ENCODE measurements at regions not wholly inside any gene's neighbourhood (a gene's known extent, or its start where the extent isn't known, plus 50 kb on each side); places are given as distances from the start of the nearest gene placed in this dataset.

DNA sequence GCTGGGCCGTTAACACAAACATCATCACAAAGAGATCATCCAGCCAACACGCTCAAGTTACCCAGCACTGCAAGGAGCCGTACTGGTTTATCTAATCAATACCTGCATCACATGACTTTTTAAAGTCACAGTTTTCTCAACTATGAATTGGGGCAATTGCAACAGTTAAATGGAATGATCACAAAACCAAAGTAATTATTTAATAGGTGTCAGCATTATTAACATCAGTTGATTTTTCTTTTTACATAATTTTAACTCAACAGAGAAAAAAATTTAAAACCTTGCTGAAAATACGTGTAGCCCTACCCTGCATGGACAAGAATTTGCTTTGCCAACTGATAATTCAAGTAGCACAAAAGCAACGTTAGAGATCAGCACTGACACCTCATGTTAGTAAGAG, 95.7 kb upstream of the SOX9 start:
- ATAC-seq, result no peak
- no peaks in the 10 kb centered on the region for H3K36me3 ChIP-seq
- intact Hi-C loops (cut with DNase I), result no loop called here
- no peaks in the 10 kb centered on the region for H3K9me3 ChIP-seq
- no peak for TF ChIP-seq CTCF (IDR thresholded peaks at IDR 0.05)
- 37 to 48% methylated on average over 5 of the region's 5 CpGs for WGBS, 2 donors
- no peak for DNase-seq
- H3K4me1 ChIP-seq, result peaks cover 0 to 5% (median 0%) of the 10 kb centered on the region in 9 donors
- H3K4me3 ChIP-seq, result no peak overlapping the region
- no peak overlapping the region for H3K27ac ChIP-seq
- H3K27me3 ChIP-seq, result peaks cover 0 to 45% (median 12%) of the 10 kb centered on the region in 7 donors

DNA sequence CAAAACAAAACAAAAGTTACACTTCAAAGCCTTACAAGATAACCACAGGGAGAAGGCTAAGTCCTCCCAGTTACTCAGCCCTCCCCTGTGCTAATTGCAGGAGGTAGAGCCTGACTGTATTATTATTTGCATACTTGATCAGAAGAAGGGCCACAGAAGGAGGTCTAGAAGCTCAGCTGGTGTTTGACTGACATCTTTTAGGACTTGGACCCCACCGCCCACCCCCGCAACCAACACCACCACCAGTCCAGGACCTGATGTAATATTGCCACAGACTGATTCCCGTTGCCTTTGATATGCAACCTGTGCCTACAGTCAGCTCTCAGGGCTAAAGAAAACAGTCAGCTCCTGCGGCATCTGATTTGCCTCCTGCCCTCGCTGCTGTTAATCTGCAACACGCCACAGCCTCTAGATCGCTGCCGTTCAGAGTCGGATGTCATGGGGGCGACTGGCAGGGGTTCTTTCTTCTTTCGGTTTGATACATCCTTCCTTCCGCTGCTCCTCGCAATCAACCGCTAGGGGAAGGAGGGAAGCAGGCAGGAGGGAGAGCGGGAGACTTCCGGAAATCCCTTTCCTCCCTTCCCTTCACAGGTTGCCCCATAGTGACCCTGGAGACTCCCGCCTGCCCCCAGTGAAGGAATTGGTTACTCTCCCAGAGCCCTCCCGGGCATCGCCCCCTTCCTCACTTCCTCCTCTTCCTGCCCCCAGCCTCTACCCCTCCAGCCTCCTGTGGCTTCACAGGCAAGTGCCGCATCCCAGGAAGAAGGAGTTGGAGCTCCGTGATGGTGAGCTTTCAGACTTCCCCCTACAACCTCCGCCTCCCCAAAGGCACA, 90.5 kb upstream of the SOX9 start:
- 2 to 3% methylated on average over 22 of the region's 22 CpGs for WGBS, 2 donors
- Histone ChIP-seq H3K36me3 (no peaks in the 10 kb centered on the region), H3K27ac (peak overlapping the region in 1 of 10 donors; percentile 20), H3K4me3 (peak overlapping the region in 9 of 10 donors; percentile 20 to 58 (median 52)), H3K27me3 (peaks cover 0 to 17% (median 0%) of the 10 kb centered on the region in 7 donors), H3K9me3 (no peaks in the 10 kb centered on the region), H3K4me1 (peaks cover 0 to 12% (median 0%) of the 10 kb centered on the region in 9 donors)
- TF ChIP-seq CTCF (IDR thresholded peaks at IDR 0.05), result peak in 7 of 9 donors; percentile 11 to 48 (median 38)
- ATAC-seq, result peak in 7 of 8 donors; percentile 41 to 93 (median 69)
- peak; percentile 14 to 15 for DNase-seq
- intact Hi-C loops (cut with DNase I), result no loop called here

DNA sequence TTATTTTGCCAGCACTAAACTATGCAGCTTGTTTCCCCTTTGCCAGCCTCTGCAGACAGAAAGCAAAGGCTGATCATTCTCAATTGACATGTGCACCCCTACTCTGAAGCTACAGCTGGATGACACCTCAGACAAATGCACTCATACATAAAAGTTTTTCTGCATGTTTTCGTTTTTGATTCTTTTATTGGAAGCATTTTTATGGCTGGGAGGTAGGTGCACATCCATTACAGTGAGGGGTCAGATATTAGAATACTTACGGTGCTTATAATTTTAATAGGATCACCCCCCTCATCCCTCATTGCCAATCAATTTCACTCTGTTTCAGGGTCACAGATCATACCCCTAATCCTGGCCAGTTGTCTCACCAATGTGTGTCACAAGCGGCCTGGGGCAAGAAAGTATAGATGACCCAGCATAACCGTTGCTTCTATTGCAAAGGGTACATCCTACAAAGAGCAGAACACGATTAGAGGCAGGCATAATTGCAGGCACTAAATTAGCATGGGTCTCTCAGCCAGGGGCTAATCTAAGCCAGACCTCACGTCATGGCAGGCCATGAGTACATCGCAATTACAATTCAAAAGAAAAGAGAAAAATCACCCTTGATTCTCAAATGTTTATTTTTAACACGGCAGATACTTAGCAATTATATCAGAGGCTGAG, 89.5 kb upstream of the SOX9 start:
- DNase-seq, result no peak
- no peak for TF ChIP-seq CTCF (IDR thresholded peaks at IDR 0.05)
- H3K27me3 ChIP-seq, result peaks cover 0 to 19% (median 0%) of the 10 kb centered on the region in 7 donors
- intact Hi-C loops (cut with DNase I), result no loop called here
- no peak overlapping the region for H3K27ac ChIP-seq
- 78 to 80% methylated on average over 8 of the region's 8 CpGs for WGBS, 2 donors
- H3K4me3 ChIP-seq, result no peak overlapping the region
- H3K9me3 ChIP-seq, result no peaks in the 10 kb centered on the region
- no peaks in the 10 kb centered on the region for H3K36me3 ChIP-seq
- ATAC-seq, result no peak
- peaks cover 0 to 12% (median 0%) of the 10 kb centered on the region in 9 donors for H3K4me1 ChIP-seq

- TF ChIP-seq CTCF (IDR thresholded peaks at IDR 0.05), result no peak
These were observed 87.5 kb upstream of the SOX9 start for GRCh38 chr17:72033334-72033733.

More at GRCh38 chr17:72033334-72033733, 87.5 kb upstream of the SOX9 start:
- no peaks in the 10 kb centered on the region for H3K36me3 ChIP-seq
- H3K27me3 ChIP-seq, result peaks cover 0 to 10% (median 0%) of the 10 kb centered on the region in 7 donors
- 62 to 78% methylated on average over 4 of the region's 4 CpGs for WGBS, 2 donors
- intact Hi-C loops (cut with DNase I), result no loop called here
- DNase-seq (no peak), ATAC-seq (no peak)
- no peaks in the 10 kb centered on the region for H3K9me3 ChIP-seq
- H3K4me3 ChIP-seq, result no peak overlapping the region
- peaks cover 0 to 12% (median 0%) of the 10 kb centered on the region in 9 donors for H3K4me1 ChIP-seq
- no peak overlapping the region for H3K27ac ChIP-seq
